ENCODE measurements at regions not wholly inside any gene's neighbourhood (a gene's known extent, or its start where the extent isn't known, plus 50 kb on each side); places are given as distances from the start of the nearest gene placed in this dataset.

DNA sequence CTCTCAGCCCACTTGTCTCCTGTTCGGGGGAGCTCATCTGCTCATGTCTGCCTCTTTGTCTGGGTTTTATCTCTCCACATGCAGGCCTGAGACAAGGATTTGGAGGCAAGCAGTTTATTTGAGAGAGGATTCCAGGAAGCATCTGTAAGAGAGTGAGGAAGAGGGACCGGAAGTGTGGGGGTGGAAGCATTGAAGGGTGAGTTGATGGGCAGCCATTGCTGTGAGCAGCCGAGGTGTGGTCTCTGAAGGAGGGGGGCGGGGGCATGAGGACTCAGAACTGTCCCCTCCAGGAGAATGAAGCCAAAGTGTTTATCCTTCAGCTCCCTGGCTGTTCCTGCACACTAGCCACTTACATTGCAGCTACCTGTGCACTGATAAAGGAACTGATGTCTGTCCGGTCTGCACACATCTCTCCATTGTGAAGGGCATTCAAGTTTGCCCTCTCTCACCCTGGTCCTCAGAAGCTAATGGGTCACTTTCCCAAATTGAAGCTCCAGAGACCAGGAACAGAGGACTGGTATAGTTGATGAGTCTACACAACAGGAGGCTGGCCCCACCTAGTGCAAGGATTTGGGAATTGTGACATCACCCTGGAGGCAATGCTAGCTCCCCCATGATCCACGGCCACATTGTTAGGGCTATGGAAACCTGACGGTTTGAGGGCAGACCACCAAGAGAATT lies 100.5 kb upstream of the FOXA2 start:
- H3K4me1 ChIP-seq (ENCODE audit: insufficient read depth) = no peaks in the 10 kb centered on the region
- no peak overlapping the region for H3K4me2 ChIP-seq
- H3K4me3 ChIP-seq = no peak overlapping the region
- H4K20me1 ChIP-seq (ENCODE audit: insufficient read depth, poor library complexity, severe bottlenecking) = no peaks in the 10 kb centered on the region
- WGBS (ENCODE audit: low lambda C conversion rate, missing lambda C conversion rate) = 72% methylated on average over 7 of the region's 7 CpGs
- H3K79me2 ChIP-seq = no peaks in the 10 kb centered on the region
- no peaks in the 10 kb centered on the region for H3K27me3 ChIP-seq
- no peak overlapping the region for H3K27ac ChIP-seq
- H2AFZ ChIP-seq = no peak overlapping the region
- H3K9me3 ChIP-seq (ENCODE audit: low read depth) = no peaks in the 10 kb centered on the region
- DNase-seq (ENCODE audit: low spot score) = no peak
- H3K9me2 ChIP-seq (replicated peaks; ENCODE audit: insufficient read depth) = no peaks in the 10 kb centered on the region
- no peaks in the 10 kb centered on the region for H3K36me3 ChIP-seq (replicated peaks; ENCODE audit: insufficient read depth, low read depth)
- TF ChIP-seq, protein P1, sequence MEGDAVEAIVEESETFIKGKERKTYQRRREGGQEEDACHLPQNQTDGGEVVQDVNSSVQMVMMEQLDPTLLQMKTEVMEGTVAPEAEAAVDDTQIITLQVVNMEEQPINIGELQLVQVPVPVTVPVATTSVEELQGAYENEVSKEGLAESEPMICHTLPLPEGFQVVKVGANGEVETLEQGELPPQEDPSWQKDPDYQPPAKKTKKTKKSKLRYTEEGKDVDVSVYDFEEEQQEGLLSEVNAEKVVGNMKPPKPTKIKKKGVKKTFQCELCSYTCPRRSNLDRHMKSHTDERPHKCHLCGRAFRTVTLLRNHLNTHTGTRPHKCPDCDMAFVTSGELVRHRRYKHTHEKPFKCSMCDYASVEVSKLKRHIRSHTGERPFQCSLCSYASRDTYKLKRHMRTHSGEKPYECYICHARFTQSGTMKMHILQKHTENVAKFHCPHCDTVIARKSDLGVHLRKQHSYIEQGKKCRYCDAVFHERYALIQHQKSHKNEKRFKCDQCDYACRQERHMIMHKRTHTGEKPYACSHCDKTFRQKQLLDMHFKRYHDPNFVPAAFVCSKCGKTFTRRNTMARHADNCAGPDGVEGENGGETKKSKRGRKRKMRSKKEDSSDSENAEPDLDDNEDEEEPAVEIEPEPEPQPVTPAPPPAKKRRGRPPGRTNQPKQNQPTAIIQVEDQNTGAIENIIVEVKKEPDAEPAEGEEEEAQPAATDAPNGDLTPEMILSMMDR (IDR thresholded peaks at IDR 0.05; ENCODE audit: poor library complexity) = no peak
- no peak for TF ChIP-seq EZH2 (IDR thresholded peaks at IDR 0.05; ENCODE audit: borderline replicate concordance)
- no peak for TF ChIP-seq EZH2phosphoT487 (IDR thresholded peaks at IDR 0.05; ENCODE audit: low read depth, severe bottlenecking, unreplicated experiment)

DNA sequence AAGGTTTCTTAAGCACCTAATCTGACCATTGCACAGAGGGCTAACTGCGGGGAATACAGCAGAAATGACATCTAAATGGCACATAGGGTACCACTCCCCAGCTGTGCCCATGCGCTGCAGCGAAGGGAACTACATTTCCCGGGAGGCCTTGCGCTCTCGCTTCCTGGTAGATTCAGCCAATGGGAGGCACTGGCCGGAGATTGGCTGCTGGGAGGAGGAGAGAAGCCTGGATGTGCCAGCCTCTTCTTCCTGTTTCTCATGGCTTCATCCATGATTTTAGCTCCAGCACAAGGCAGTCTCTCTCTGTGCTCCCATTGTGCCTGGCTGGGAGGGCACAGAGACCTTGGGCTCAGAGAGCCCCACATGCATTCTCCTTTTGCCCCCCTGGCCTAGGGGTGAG lies 101.7 kb upstream of the FOXA2 start:
- WGBS (ENCODE audit: low lambda C conversion rate, missing lambda C conversion rate) = 26% methylated on average over 7 of the region's 7 CpGs
- no peak for TF ChIP-seq EZH2 (IDR thresholded peaks at IDR 0.05; ENCODE audit: borderline replicate concordance)
- TF ChIP-seq EZH2phosphoT487 (IDR thresholded peaks at IDR 0.05; ENCODE audit: low read depth, severe bottlenecking, unreplicated experiment) = no peak
- TF ChIP-seq, protein P1 (IDR thresholded peaks at IDR 0.05; ENCODE audit: poor library complexity) = no peak
- H3K4me1 ChIP-seq (ENCODE audit: insufficient read depth) = no peaks in the 10 kb centered on the region
- H3K27ac ChIP-seq = no peak overlapping the region
- no peaks in the 10 kb centered on the region for H4K20me1 ChIP-seq (ENCODE audit: insufficient read depth, poor library complexity, severe bottlenecking)
- H3K27me3 ChIP-seq = no peaks in the 10 kb centered on the region
- peak overlapping the region; percentile 37 for H3K4me2 ChIP-seq
- no peak overlapping the region for H3K4me3 ChIP-seq
- no peaks in the 10 kb centered on the region for H3K79me2 ChIP-seq
- H3K36me3 ChIP-seq (replicated peaks; ENCODE audit: insufficient read depth, low read depth) = no peaks in the 10 kb centered on the region
- no peaks in the 10 kb centered on the region for H3K9me3 ChIP-seq (ENCODE audit: low read depth)
- peak overlapping the region; percentile 88 for H2AFZ ChIP-seq
- no peaks in the 10 kb centered on the region for H3K9me2 ChIP-seq (replicated peaks; ENCODE audit: insufficient read depth)
- peak; percentile 73 for DNase-seq (ENCODE audit: low spot score)

DNA sequence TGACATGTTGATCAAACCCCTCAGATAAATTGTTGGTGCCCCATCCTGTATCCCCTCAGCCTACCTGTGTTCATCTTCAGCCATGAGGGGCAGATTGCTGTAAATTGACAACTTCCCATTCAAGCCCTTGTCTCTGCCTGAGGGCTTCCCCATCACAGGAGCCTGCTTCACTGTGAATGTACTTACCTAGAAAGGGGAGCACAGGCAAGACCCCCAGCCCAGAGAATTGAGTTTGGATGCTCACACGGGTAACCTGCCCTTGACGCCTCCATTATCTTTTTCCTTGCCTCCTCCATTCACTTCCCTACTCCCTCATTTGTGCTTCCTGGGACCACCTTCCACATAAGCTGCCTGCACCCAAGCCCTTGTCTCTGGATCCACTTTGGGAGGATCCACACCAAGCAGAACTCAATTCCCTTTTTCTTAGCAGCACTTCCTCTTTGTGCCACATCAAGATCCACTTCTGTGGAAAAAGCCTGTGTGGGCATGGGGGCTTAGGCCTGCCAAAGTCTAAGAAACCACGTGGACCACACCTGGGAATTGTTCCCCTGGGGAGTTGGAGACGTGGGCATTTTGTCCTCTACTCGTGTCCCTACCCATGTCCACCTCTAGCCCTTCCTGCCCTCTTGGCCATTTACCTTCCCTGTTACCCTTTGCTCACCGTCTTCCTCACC lies 103.4 kb upstream of the FOXA2 start:
- H3K27me3 ChIP-seq = no peaks in the 10 kb centered on the region
- no peak overlapping the region for H3K27ac ChIP-seq
- no peaks in the 10 kb centered on the region for H3K79me2 ChIP-seq
- no peak overlapping the region for H3K4me2 ChIP-seq
- TF ChIP-seq, protein P1 (IDR thresholded peaks at IDR 0.05; ENCODE audit: poor library complexity) = no peak
- no peak for TF ChIP-seq EZH2phosphoT487 (IDR thresholded peaks at IDR 0.05; ENCODE audit: low read depth, severe bottlenecking, unreplicated experiment)
- TF ChIP-seq EZH2 (IDR thresholded peaks at IDR 0.05; ENCODE audit: borderline replicate concordance) = no peak
- H3K9me2 ChIP-seq (replicated peaks; ENCODE audit: insufficient read depth) = no peaks in the 10 kb centered on the region
- 81% methylated on average over 6 of the region's 6 CpGs for WGBS (ENCODE audit: low lambda C conversion rate, missing lambda C conversion rate)
- H3K4me1 ChIP-seq (ENCODE audit: insufficient read depth) = peaks cover 3% of the 10 kb centered on the region
- no peak for DNase-seq (ENCODE audit: low spot score)
- H3K9me3 ChIP-seq (ENCODE audit: low read depth) = no peaks in the 10 kb centered on the region
- H2AFZ ChIP-seq = no peak overlapping the region
- H3K36me3 ChIP-seq (replicated peaks; ENCODE audit: insufficient read depth, low read depth) = no peaks in the 10 kb centered on the region
- no peak overlapping the region for H3K4me3 ChIP-seq
- no peaks in the 10 kb centered on the region for H4K20me1 ChIP-seq (ENCODE audit: insufficient read depth, poor library complexity, severe bottlenecking)

Data from hepatocyte (in vitro differentiated cells).